IPS-20b (cell line): ENCODE measurements at regions not wholly inside any gene's neighbourhood (a gene's known extent, or its start where the extent isn't known, plus 50 kb on each side); places are given as distances from the start of the nearest gene placed in this dataset.

Source experiments
- H3K27ac ChIP-seq: one replicate; pipeline ENCODE4 v1.5.1; 2013; ENCODE audit warnings: low read length
- H3K27me3 ChIP-seq: 2 replicates; pipeline ENCODE4 v1.6.1; 2013; ENCODE audit warnings: mild to moderate bottlenecking, low read length, inconsistent platforms; ENCODE audit not compliant: insufficient read depth
- H3K36me3 ChIP-seq: 2 replicates; pipeline ENCODE4 v1.6.1; 2013; ENCODE audit warnings: low read depth, mild to moderate bottlenecking, inconsistent platforms, low read length, moderate library complexity; ENCODE audit not compliant: insufficient read depth
- H3K4me1 ChIP-seq: 2 replicates; pipeline ENCODE4 v1.6.1; 2013; ENCODE audit warnings: mild to moderate bottlenecking, control low read depth, inconsistent platforms, low read length, moderate library complexity; ENCODE audit not compliant: insufficient read depth
- H3K4me3 ChIP-seq: 2 replicates; pipeline ENCODE4 v1.5.1; 2013; ENCODE audit warnings: mild to moderate bottlenecking, low read length, inconsistent platforms
- H3K9ac ChIP-seq: 2 replicates; pipeline ENCODE4 v1.6.1; 2013; ENCODE audit warnings: low read depth, mild to moderate bottlenecking, inconsistent platforms, low read length, moderate library complexity
- H3K9me3 ChIP-seq: 2 replicates; pipeline ENCODE4 v1.6.1; 2013; ENCODE audit warnings: mild to moderate bottlenecking, low read depth, low read length, inconsistent platforms; ENCODE audit not compliant: insufficient read depth

- H3K36me3 ChIP-seq: no peaks in the 10 kb centered on the region
- no peaks in the 10 kb centered on the region for H3K9me3 ChIP-seq
- H3K4me3 ChIP-seq: no peak overlapping the region
- no peaks in the 10 kb centered on the region for H3K27me3 ChIP-seq
- H3K4me1 ChIP-seq: no peaks in the 10 kb centered on the region
- H3K27ac ChIP-seq: no peak overlapping the region
- H3K9ac ChIP-seq: no peak overlapping the region
These were observed 341.0 kb upstream of the NEGR1 start for GRCh38 chr1:72623299-72623708.

DNA sequence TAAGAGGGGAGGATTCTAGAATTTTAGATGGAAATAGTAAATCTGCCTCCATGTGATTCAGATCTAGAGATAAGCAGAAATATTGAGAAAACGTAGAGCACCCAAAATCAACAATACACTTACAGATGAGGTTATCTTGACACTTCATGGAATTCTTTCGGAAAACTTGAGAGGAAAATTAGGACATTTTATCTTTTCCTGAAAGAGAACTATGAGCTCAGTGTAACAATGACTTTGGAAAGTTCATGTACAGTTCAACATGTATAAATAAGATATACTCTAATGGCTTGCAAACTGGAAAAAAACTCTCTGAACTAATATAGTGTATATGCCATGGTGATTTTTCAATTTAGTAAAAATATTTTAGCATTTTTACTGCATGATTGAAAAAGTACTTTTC, 338.1 kb upstream of the NEGR1 start:
- Histone ChIP-seq H3K36me3 (no peaks in the 10 kb centered on the region), H3K4me1 (no peaks in the 10 kb centered on the region), H3K27ac (no peak overlapping the region), H3K27me3 (no peaks in the 10 kb centered on the region), H3K9ac (no peak overlapping the region), H3K9me3 (no peaks in the 10 kb centered on the region), H3K4me3 (no peak overlapping the region)

DNA sequence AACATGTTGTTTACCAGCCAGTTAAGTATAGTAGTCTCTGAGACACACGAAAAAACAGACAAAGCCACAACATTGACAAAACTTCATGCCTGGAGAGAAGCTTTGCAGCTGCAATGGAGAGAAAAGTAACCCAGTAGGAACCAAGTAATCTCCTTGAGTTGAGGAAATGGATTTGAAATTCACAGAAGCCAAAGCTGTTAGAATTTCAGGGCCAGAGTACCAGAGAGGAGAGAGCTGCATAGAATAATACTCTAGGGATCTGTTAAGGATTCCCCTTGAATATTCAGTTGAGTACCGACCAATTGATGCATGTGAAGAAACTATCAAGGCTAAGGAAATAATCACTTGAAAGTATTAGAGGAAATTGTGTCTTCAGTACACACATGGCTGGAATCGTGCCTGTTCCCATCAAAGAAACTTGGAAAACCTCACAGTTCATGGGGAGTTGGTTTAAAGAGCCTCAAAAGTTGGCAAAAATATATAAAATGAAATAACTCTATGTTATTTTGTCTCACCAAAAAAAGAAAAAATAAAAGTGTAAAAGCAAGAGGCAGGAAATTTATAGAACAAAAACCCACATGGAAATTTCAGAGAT, 324.0 kb upstream of the NEGR1 start:
- Histone ChIP-seq H3K4me3 (no peak overlapping the region), H3K27me3 (no peaks in the 10 kb centered on the region), H3K27ac (no peak overlapping the region), H3K4me1 (peaks cover 16% of the 10 kb centered on the region), H3K9ac (no peak overlapping the region), H3K9me3 (no peaks in the 10 kb centered on the region), H3K36me3 (no peaks in the 10 kb centered on the region)

DNA sequence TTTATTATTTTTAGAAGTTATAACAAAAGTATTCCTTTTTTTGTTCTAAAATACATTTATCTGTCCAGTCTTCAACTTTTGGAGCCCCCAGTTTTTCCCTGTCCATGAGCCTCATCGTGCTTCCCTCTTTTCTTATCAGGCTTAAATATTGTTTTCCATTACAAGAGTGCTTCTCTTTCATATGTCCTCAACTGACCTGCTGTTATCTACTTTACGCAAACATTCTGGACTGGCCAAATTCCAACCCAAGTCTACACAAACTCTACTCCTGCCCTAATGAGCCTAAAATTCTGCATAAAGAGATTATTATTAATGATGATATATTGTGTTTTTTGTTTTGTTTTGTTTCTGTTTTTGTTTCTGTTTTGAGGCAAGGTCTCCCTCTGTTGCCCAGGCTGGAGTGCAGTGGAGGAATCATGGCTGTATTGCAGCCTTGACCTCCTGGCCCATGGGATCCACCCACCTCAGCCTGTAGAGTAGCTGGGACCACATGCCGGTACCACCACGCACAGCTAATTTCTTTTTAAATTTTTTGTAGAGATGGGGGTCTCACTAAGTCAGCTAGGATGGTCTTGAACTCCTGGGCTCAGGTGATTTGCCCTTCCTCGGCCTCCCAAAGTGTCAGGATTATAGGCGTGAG, 318.8 kb upstream of the NEGR1 start:
- H3K27ac ChIP-seq: no peak overlapping the region
- H3K9me3 ChIP-seq: no peaks in the 10 kb centered on the region
- no peak overlapping the region for H3K4me3 ChIP-seq
- no peak overlapping the region for H3K9ac ChIP-seq
- no peaks in the 10 kb centered on the region for H3K27me3 ChIP-seq
- H3K36me3 ChIP-seq: no peaks in the 10 kb centered on the region
- H3K4me1 ChIP-seq: peaks cover 2% of the 10 kb centered on the region; the same call in 1 of the 2 replicates

- Histone ChIP-seq H3K4me3 (no peak overlapping the region), H3K9me3 (no peaks in the 10 kb centered on the region), H3K4me1 (no peaks in the 10 kb centered on the region), H3K27ac (no peak overlapping the region), H3K9ac (no peak overlapping the region), H3K27me3 (no peaks in the 10 kb centered on the region), H3K36me3 (no peaks in the 10 kb centered on the region)
These were observed 303.8 kb upstream of the NEGR1 start for GRCh38 chr1:72586023-72586685.

GRCh38 chr1:72579629-72580028, 297.3 kb upstream of the NEGR1 start:
- Histone ChIP-seq H3K9me3 (no peaks in the 10 kb centered on the region), H3K27me3 (no peaks in the 10 kb centered on the region), H3K36me3 (no peaks in the 10 kb centered on the region), H3K4me1 (no peaks in the 10 kb centered on the region), H3K4me3 (no peak overlapping the region), H3K27ac (no peak overlapping the region), H3K9ac (no peak overlapping the region)

DNA sequence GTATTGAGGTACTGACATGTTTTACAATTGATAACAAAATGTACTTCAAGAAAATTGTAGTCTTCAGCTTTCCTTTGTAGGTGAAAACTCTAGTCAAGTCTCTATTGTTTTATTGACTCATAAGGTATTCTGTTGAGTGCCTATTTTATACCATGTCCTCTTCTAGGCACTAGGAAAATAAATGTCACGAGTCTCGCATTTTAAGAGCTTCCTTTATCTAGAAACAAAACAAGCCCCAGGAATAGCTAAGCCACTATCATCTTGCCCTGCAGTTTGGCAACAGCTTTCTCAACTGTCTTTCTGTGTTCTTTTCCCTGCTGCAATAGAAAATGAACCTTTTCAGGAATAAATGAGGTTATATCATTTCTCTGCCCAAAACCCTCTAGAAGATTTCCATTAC, 288.5 kb upstream of the NEGR1 start:
- H3K9ac ChIP-seq: no peak overlapping the region
- H3K4me3 ChIP-seq: no peak overlapping the region
- no peaks in the 10 kb centered on the region for H3K27me3 ChIP-seq
- no peaks in the 10 kb centered on the region for H3K9me3 ChIP-seq
- H3K4me1 ChIP-seq: peaks cover 6% of the 10 kb centered on the region
- no peaks in the 10 kb centered on the region for H3K36me3 ChIP-seq
- H3K27ac ChIP-seq: no peak overlapping the region

- Histone ChIP-seq H3K4me3 (no peak overlapping the region), H3K4me1 (peaks cover 6% of the 10 kb centered on the region), H3K9me3 (no peaks in the 10 kb centered on the region), H3K36me3 (no peaks in the 10 kb centered on the region), H3K27me3 (no peaks in the 10 kb centered on the region), H3K27ac (no peak overlapping the region), H3K9ac (no peak overlapping the region)
These were observed 285.8 kb upstream of the NEGR1 start for GRCh38 chr1:72568113-72568512.

GRCh38 chr1:72567521-72567920, 285.2 kb upstream of the NEGR1 start:
- peaks cover 6% of the 10 kb centered on the region for H3K4me1 ChIP-seq
- no peaks in the 10 kb centered on the region for H3K9me3 ChIP-seq
- H3K27me3 ChIP-seq: no peaks in the 10 kb centered on the region
- H3K27ac ChIP-seq: no peak overlapping the region
- no peaks in the 10 kb centered on the region for H3K36me3 ChIP-seq
- H3K9ac ChIP-seq: no peak overlapping the region
- H3K4me3 ChIP-seq: no peak overlapping the region

- H3K27me3 ChIP-seq: no peaks in the 10 kb centered on the region
- H3K9me3 ChIP-seq: no peaks in the 10 kb centered on the region
- no peak overlapping the region for H3K4me3 ChIP-seq
- peaks cover 6% of the 10 kb centered on the region for H3K4me1 ChIP-seq
- H3K9ac ChIP-seq: no peak overlapping the region
- H3K27ac ChIP-seq: no peak overlapping the region
- no peaks in the 10 kb centered on the region for H3K36me3 ChIP-seq
These were observed 282.4 kb upstream of the NEGR1 start for GRCh38 chr1:72564749-72565148.

- Histone ChIP-seq H3K27ac (no peak overlapping the region), H3K27me3 (no peaks in the 10 kb centered on the region), H3K4me3 (no peak overlapping the region), H3K36me3 (no peaks in the 10 kb centered on the region), H3K9ac (no peak overlapping the region), H3K9me3 (no peaks in the 10 kb centered on the region), H3K4me1 (no peaks in the 10 kb centered on the region)
These were observed 275.2 kb upstream of the NEGR1 start for GRCh38 chr1:72557446-72558049.

DNA sequence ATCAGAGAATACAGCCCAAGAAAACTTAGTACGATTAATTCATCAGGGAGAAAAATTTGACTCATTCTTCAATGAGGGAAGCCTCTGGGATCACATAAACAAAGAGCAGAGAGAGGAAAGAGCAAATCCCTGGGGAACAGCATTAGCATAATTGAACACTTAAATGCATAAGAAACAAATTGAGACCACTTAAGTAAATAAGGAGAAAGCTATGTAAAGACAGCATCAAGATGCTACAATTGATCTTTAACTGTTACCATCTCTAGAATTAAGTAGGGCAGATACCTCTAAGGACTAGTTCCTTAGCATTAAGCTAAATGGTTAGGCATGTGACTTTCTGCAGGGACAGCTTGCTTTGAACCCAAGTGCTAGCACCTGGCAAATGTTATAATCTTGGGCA, 265.1 kb upstream of the NEGR1 start:
- Histone ChIP-seq H3K4me3 (peak overlapping the region; percentile 17; the same call in 1 of the 2 replicates), H3K9ac (no peak overlapping the region), H3K9me3 (no peaks in the 10 kb centered on the region), H3K36me3 (no peaks in the 10 kb centered on the region), H3K4me1 (peaks cover 10% of the 10 kb centered on the region; the same call in 1 of the 2 replicates), H3K27me3 (no peaks in the 10 kb centered on the region), H3K27ac (no peak overlapping the region)
